Calu3 (cell line): ENCODE measurements at regions not wholly inside any gene's neighbourhood (a gene's known extent, or its start where the extent isn't known, plus 50 kb on each side); places are given as distances from the start of the nearest gene placed in this dataset.
"Not testable (repeated sequence)": the region's sequence is repeated elsewhere in the genome, so short reads cannot be mapped to it uniquely, and the experiment has no call there.

ENCODE experiments used
- BruUV-seq: library from RNA; stranded (reverse); fragments of 400-500 nt; replicated peaks from 2 replicates; lab custom pipeline; 2021; lab: Mats Ljungman, UMichigan
- CTCF ChIA-PET: fragments of 300-600 bp; sonication (Branson Sonifier 250); formaldehyde crosslinking; loops from one replicate; lab custom pipeline; 2022; ENCODE audit warnings: antibody characterized with exemption; lab: Charles Lee
- DNase-seq: peaks from one replicate; pipeline ENCODE4 v3.0.0; 2022
- H3K27ac Mint-ChIP-seq: one replicate; pipeline ENCODE4 v1.8.0; 2022; ENCODE audit warnings: mixed read lengths; ENCODE audit not compliant: unreplicated experiment
- H3K27me3 Mint-ChIP-seq: one replicate; pipeline ENCODE4 v1.8.0; 2022; ENCODE audit warnings: mixed read lengths; ENCODE audit not compliant: unreplicated experiment
- H3K36me3 Mint-ChIP-seq: one replicate; pipeline ENCODE4 v1.8.0; 2022; ENCODE audit warnings: mild to moderate bottlenecking, moderate library complexity, mixed read lengths; ENCODE audit not compliant: insufficient read depth, unreplicated experiment
- H3K4me1 Mint-ChIP-seq: one replicate; pipeline ENCODE4 v1.8.0; 2022; ENCODE audit warnings: mild to moderate bottlenecking, low read depth, mixed read lengths; ENCODE audit not compliant: unreplicated experiment
- H3K4me3 Mint-ChIP-seq: one replicate; pipeline ENCODE4 v1.8.0; 2022; ENCODE audit warnings: mild to moderate bottlenecking, low read depth, moderate library complexity, mixed read lengths; ENCODE audit not compliant: unreplicated experiment
- H3K9me3 Mint-ChIP-seq: one replicate; pipeline ENCODE4 v1.8.0; 2022; ENCODE audit warnings: low read depth, mixed read lengths; ENCODE audit not compliant: unreplicated experiment
- CTCF ChIP-seq: fragments of 200-600 bp; IDR thresholded peaks from one replicate; pipeline ENCODE4 v1.8.0; 2022; ENCODE audit warnings: antibody characterized with exemption; ENCODE audit not compliant: unreplicated experiment
- intact Hi-C: fragments of 100-400 bp; cut with micrococcal nuclease; formaldehyde crosslinking; loops from one replicate; pipeline ENCODE4 v1.10.0; 2022; ENCODE audit not compliant: unreplicated experiment

GRCh38 chr2:90076311-90076710 lies 1384.8 kb downstream of the RPIA start:
- H3K27me3 Mint-ChIP-seq, result peaks cover 24% of the 10 kb centered on the region
- no peaks in the 10 kb centered on the region for H3K9me3 Mint-ChIP-seq
- no peak overlapping the region for H3K4me3 Mint-ChIP-seq
- CTCF ChIA-PET, result no interaction called here
- no TSS peak for BruUV-seq
- intact Hi-C loops, result no loop called here
- DNase-seq, result no peak
- no peak overlapping the region for H3K27ac Mint-ChIP-seq
- no peaks in the 10 kb centered on the region for H3K36me3 Mint-ChIP-seq
- no peaks in the 10 kb centered on the region for H3K4me1 Mint-ChIP-seq
- TF ChIP-seq CTCF, result no peak

- H3K4me3 Mint-ChIP-seq, result no peak overlapping the region
- no peaks in the 10 kb centered on the region for H3K9me3 Mint-ChIP-seq
- H3K4me1 Mint-ChIP-seq, result no peaks in the 10 kb centered on the region
- H3K36me3 Mint-ChIP-seq, result no peaks in the 10 kb centered on the region
- no peak overlapping the region for H3K27ac Mint-ChIP-seq
- peaks cover 24% of the 10 kb centered on the region for H3K27me3 Mint-ChIP-seq
- intact Hi-C loops, result no loop called here
- no peak for DNase-seq
- no peak for TF ChIP-seq CTCF
- CTCF ChIA-PET, result no interaction called here
- BruUV-seq, result no TSS peak
These were observed 1386.5 kb downstream of the RPIA start for GRCh38 chr2:90077948-90078347.

- CTCF ChIA-PET, result no interaction called here
- Mint-ChIP-seq H3K4me1 (no peaks in the 10 kb centered on the region), H3K9me3 (no peaks in the 10 kb centered on the region), H3K27me3 (peaks cover 24% of the 10 kb centered on the region), H3K36me3 (no peaks in the 10 kb centered on the region), H3K27ac (no peak overlapping the region), H3K4me3 (no peak overlapping the region)
- no peak for DNase-seq
- no peak for TF ChIP-seq CTCF
- no TSS peak for BruUV-seq
- intact Hi-C loops, result no loop called here
These were observed 1387.9 kb downstream of the RPIA start for GRCh38 chr2:90079374-90079773.

- H3K4me1 Mint-ChIP-seq, H3K36me3 Mint-ChIP-seq, H3K4me3 Mint-ChIP-seq, BruUV-seq, CTCF ChIA-PET, H3K27ac Mint-ChIP-seq, H3K27me3 Mint-ChIP-seq, H3K9me3 Mint-ChIP-seq, intact Hi-C loops: not testable (repeated sequence)
- peak; percentile 5 for DNase-seq
These were observed 1396.3 kb downstream of the RPIA start for GRCh38 chr2:90087792-90088191.

GRCh38 chr2:90093571-90094270 lies 1402.2 kb downstream of the RPIA start:
- H3K4me1 Mint-ChIP-seq, intact Hi-C loops, CTCF ChIA-PET, DNase-seq, H3K36me3 Mint-ChIP-seq, H3K9me3 Mint-ChIP-seq, BruUV-seq, H3K27me3 Mint-ChIP-seq, H3K27ac Mint-ChIP-seq, H3K4me3 Mint-ChIP-seq: not testable (repeated sequence)

- H3K27me3 Mint-ChIP-seq, intact Hi-C loops, H3K27ac Mint-ChIP-seq, BruUV-seq, H3K9me3 Mint-ChIP-seq, DNase-seq, CTCF ChIA-PET, H3K36me3 Mint-ChIP-seq, H3K4me3 Mint-ChIP-seq, H3K4me1 Mint-ChIP-seq: not testable (repeated sequence)
These were observed 1406.1 kb downstream of the RPIA start for GRCh38 chr2:90097617-90098016.

GRCh38 chr2:90105142-90105541 lies 1413.7 kb downstream of the RPIA start:
- peak; percentile 2 for DNase-seq
- intact Hi-C loops, CTCF ChIA-PET, BruUV-seq, H3K4me1 Mint-ChIP-seq, H3K36me3 Mint-ChIP-seq, H3K9me3 Mint-ChIP-seq, H3K27ac Mint-ChIP-seq, H3K27me3 Mint-ChIP-seq, H3K4me3 Mint-ChIP-seq: not testable (repeated sequence)

GRCh38 chr2:90123409-90123808 lies 1431.9 kb downstream of the RPIA start:
- H3K27me3 Mint-ChIP-seq, BruUV-seq, H3K9me3 Mint-ChIP-seq, H3K4me3 Mint-ChIP-seq, H3K36me3 Mint-ChIP-seq, H3K27ac Mint-ChIP-seq, DNase-seq, H3K4me1 Mint-ChIP-seq, CTCF ChIA-PET, intact Hi-C loops: not testable (repeated sequence)
